Neuronal stem cell (in vitro differentiated cells): ENCODE measurements at regions not wholly inside any gene's neighbourhood (a gene's known extent, or its start where the extent isn't known, plus 50 kb on each side); places are given as distances from the start of the nearest gene placed in this dataset.
"Not testable (repeated sequence)": the region's sequence is repeated elsewhere in the genome, so short reads cannot be mapped to it uniquely, and the experiment has no call there.

Source experiments
- DNase-seq: peaks from one replicate; pipeline ENCODE4 v3.0.0-alpha.2; 2013; ENCODE audit warnings: low spot score
- H2AFZ ChIP-seq: one replicate; pipeline ENCODE4 v1.6.1; 2013; ENCODE audit warnings: mild to moderate bottlenecking, low read length, inconsistent platforms
- H2AK5ac ChIP-seq: 2 replicates; pipeline ENCODE4 v1.6.1; 2013; ENCODE audit warnings: low read depth, mild to moderate bottlenecking, inconsistent platforms, low read length, moderate library complexity, mixed read lengths
- H2BK120ac ChIP-seq: 2 replicates; pipeline ENCODE4 v1.6.1; 2013; ENCODE audit warnings: low read depth, mild to moderate bottlenecking, inconsistent platforms, low read length, moderate library complexity, mixed read lengths
- H2BK12ac ChIP-seq: one replicate; pipeline ENCODE4 v1.6.1; 2013; ENCODE audit warnings: low read length, inconsistent platforms
- H2BK15ac ChIP-seq: 2 replicates; pipeline ENCODE4 v1.6.1; 2013; ENCODE audit warnings: mild to moderate bottlenecking, low read length, inconsistent platforms, mixed read lengths
- H2BK5ac ChIP-seq: one replicate; pipeline ENCODE4 v1.6.1; 2013; ENCODE audit warnings: inconsistent platforms, mild to moderate bottlenecking, low read length, moderate library complexity
- H3K14ac ChIP-seq: one replicate; pipeline ENCODE4 v1.6.1; 2013; ENCODE audit warnings: low read length, inconsistent platforms
- H3K18ac ChIP-seq: 2 replicates; pipeline ENCODE4 v1.6.1; 2013; ENCODE audit warnings: low read length, inconsistent platforms
- H3K23ac ChIP-seq: 2 replicates; pipeline ENCODE4 v1.6.1; 2013; ENCODE audit warnings: low read depth, mild to moderate bottlenecking, mixed read lengths, low read length, inconsistent platforms; ENCODE audit not compliant: poor library complexity
- H3K27ac ChIP-seq: replicated peaks from 3 replicates; pipeline ENCODE4 v1.5.1; 2013; ENCODE audit warnings: low read length, inconsistent platforms
- H3K27me3 ChIP-seq, 3 experiments: 2 replicates each; pipeline ENCODE4 v1.6.1; 2013; ENCODE audit warnings: low read length in 3 of 3, mild to moderate bottlenecking in 2 of 3, inconsistent platforms in 1 of 3, low read depth in 1 of 3, mixed read lengths in 1 of 3, moderate library complexity in 1 of 3; ENCODE audit not compliant: control insufficient read depth in 3 of 3, insufficient read depth in 3 of 3
- H3K36me3 ChIP-seq, 2 donors: replicated peaks in 1 of 2; 2 replicates each; pipeline ENCODE4 v1.6.1; 2013; ENCODE audit warnings: low read length in 2 of 2; ENCODE audit not compliant: control insufficient read depth in 2 of 2, insufficient read depth in 2 of 2
- H3K4ac ChIP-seq: 2 replicates; pipeline ENCODE4 v1.6.1; 2013; ENCODE audit warnings: inconsistent platforms, mild to moderate bottlenecking, low read length, moderate library complexity
- H3K4me1 ChIP-seq, 2 donors: 1 replicate in 1 of 2; 2 replicates in 1 of 2; pipeline ENCODE4 v1.6.1; 2013; ENCODE audit warnings: low read length in 2 of 2, low read depth in 1 of 2; ENCODE audit not compliant: control insufficient read depth in 2 of 2, insufficient read depth in 1 of 2
- H3K4me2 ChIP-seq: one replicate; pipeline ENCODE4 v1.6.1; 2013; ENCODE audit warnings: mild to moderate bottlenecking, low read length, inconsistent platforms; ENCODE audit not compliant: insufficient read depth, poor library complexity, severe bottlenecking
- H3K4me3 ChIP-seq, 2 donors: 2 replicates each; pipeline ENCODE4 v1.5.1; 2013; ENCODE audit warnings: low read length in 2 of 2, mild to moderate bottlenecking in 2 of 2, inconsistent platforms in 1 of 2, moderate library complexity in 1 of 2
- H3K79me1 ChIP-seq: one replicate; pipeline ENCODE4 v1.6.1; 2013; ENCODE audit warnings: low read depth, mild to moderate bottlenecking, inconsistent platforms, low read length, moderate library complexity
- H3K9ac ChIP-seq: one replicate; pipeline ENCODE4 v1.6.1; 2013; ENCODE audit warnings: mild to moderate bottlenecking, low read depth, low read length, inconsistent platforms; ENCODE audit not compliant: poor library complexity
- H3K9me3 ChIP-seq, 2 donors: replicated peaks in 1 of 2; 2 replicates each; pipeline versions ENCODE3 to v1.6.1; 2013; ENCODE audit warnings: low read length in 2 of 2, mild to moderate bottlenecking in 2 of 2, inconsistent platforms in 1 of 2, low read depth in 1 of 2, mixed read lengths in 1 of 2, moderate library complexity in 1 of 2; ENCODE audit not compliant: control insufficient read depth in 2 of 2, insufficient read depth in 1 of 2
- H4K8ac ChIP-seq: one replicate; pipeline ENCODE4 v1.6.1; 2013; ENCODE audit warnings: low read depth, mild to moderate bottlenecking, inconsistent platforms, low read length, moderate library complexity
- H4K91ac ChIP-seq: one replicate; pipeline ENCODE4 v1.6.1; 2013; ENCODE audit warnings: low read length, low read depth, mild to moderate bottlenecking, inconsistent platforms; ENCODE audit not compliant: poor library complexity
- WGBS, 2 donors: extraction: QIAGEN DNeasy Blood & Tissue Kit; methylation state at CpG; one replicate each; pipeline ENCODE4 v1.1.7; 2013; ENCODE audit warnings: missing lambda C conversion rate in 2 of 2, mixed read lengths in 1 of 2; ENCODE audit not compliant: insufficient read length in 2 of 2, insufficient replicate concordance in 1 of 2; ENCODE audit errors: extremely low coverage in 2 of 2; 5-methylcytosine and 5-hydroxymethylcytosine counted together

GRCh38 chr5:97575322-97575721 is 392.3 kb upstream of the RIOK2 start:
- Histone ChIP-seq H2BK5ac (no peak overlapping the region), H3K18ac (no peak overlapping the region), H3K79me1 (no peaks in the 10 kb centered on the region), H4K8ac (no peak overlapping the region), H3K27ac (no peak overlapping the region), H3K14ac (no peak overlapping the region), H2BK12ac (no peak overlapping the region), H4K91ac (no peak overlapping the region), H3K36me3 (peaks cover 0 to 2% of the 10 kb centered on the region in 2 donors), H2AK5ac (no peak overlapping the region), H3K4ac (no peak overlapping the region), H2AFZ (no peak overlapping the region), H3K27me3 (no peaks in the 10 kb centered on the region), H3K9ac (no peak overlapping the region), H3K4me1 (peaks cover 0 to 7% of the 10 kb centered on the region in 2 donors), H3K4me2 (no peak overlapping the region), H3K4me3 (no peak overlapping the region), H3K9me3 (peaks cover 6 to 8% of the 10 kb centered on the region in 2 donors), H2BK15ac (no peak overlapping the region), H3K23ac (no peak overlapping the region), H2BK120ac (no peak overlapping the region)
- WGBS, 2 donors, result no CpG with 5 or more reads among the region's 1 CpG
- no peak for DNase-seq

- Histone ChIP-seq H3K14ac (no peak overlapping the region), H3K23ac (no peak overlapping the region), H4K91ac (no peak overlapping the region), H4K8ac (no peak overlapping the region), H3K9ac (no peak overlapping the region), H2BK12ac (no peak overlapping the region), H3K36me3 (peaks cover 0 to 2% of the 10 kb centered on the region in 2 donors), H3K27me3 (no peaks in the 10 kb centered on the region), H3K4me1 (peaks cover 0 to 7% of the 10 kb centered on the region in 2 donors), H3K9me3 (peaks cover 0 to 6% of the 10 kb centered on the region in 2 donors), H2BK5ac (no peak overlapping the region), H3K18ac (no peak overlapping the region), H3K4me2 (no peak overlapping the region), H3K27ac (peak overlapping the region; percentile 74), H3K79me1 (no peaks in the 10 kb centered on the region), H2AFZ (no peak overlapping the region), H3K4ac (no peak overlapping the region), H3K4me3 (no peak overlapping the region), H2BK15ac (no peak overlapping the region), H2AK5ac (no peak overlapping the region), H2BK120ac (no peak overlapping the region)
- WGBS, 2 donors, result no CpG with 5 or more reads among the region's 2 CpGs
- DNase-seq, result no peak
Observed at GRCh38 chr5:97576956-97577355, 393.9 kb upstream of the RIOK2 start.

- H2AFZ ChIP-seq, H3K27ac ChIP-seq, DNase-seq, H3K36me3 ChIP-seq, H4K91ac ChIP-seq, H3K4ac ChIP-seq, H2BK120ac ChIP-seq, H3K4me1 ChIP-seq, H2BK5ac ChIP-seq, H3K14ac ChIP-seq, H2BK15ac ChIP-seq, H3K79me1 ChIP-seq, H3K4me3 ChIP-seq, H3K27me3 ChIP-seq, H2BK12ac ChIP-seq, H3K9ac ChIP-seq, H4K8ac ChIP-seq, H2AK5ac ChIP-seq, H3K4me2 ChIP-seq, H3K9me3 ChIP-seq, H3K23ac ChIP-seq: not testable (repeated sequence)
- H3K18ac ChIP-seq, result peak overlapping the region; percentile 48
- no CpG with 5 or more reads among the region's 29 CpGs for WGBS, 2 donors
Observed at GRCh38 chr5:97579977-97580376, 396.9 kb upstream of the RIOK2 start.

GRCh38 chr5:97580746-97581145 is 397.7 kb upstream of the RIOK2 start:
- WGBS, 2 donors, result no CpG with 5 or more reads among the region's 2 CpGs
- no peak overlapping the region for H4K8ac ChIP-seq

More at GRCh38 chr5:97580746-97581145, 397.7 kb upstream of the RIOK2 start:
- Histone ChIP-seq H2AK5ac (no peak overlapping the region), H4K91ac (no peak overlapping the region), H3K27ac (no peak overlapping the region), H2BK120ac (no peak overlapping the region), H3K4me1 (peaks cover 0 to 7% of the 10 kb centered on the region in 2 donors), H3K14ac (no peak overlapping the region), H3K4me2 (no peak overlapping the region), H2BK15ac (no peak overlapping the region), H3K79me1 (no peaks in the 10 kb centered on the region), H3K4me3 (no peak overlapping the region), H3K4ac (no peak overlapping the region), H3K18ac (no peak overlapping the region), H3K23ac (no peak overlapping the region), H2BK5ac (no peak overlapping the region), H3K27me3 (no peaks in the 10 kb centered on the region), H3K9ac (no peak overlapping the region), H3K9me3 (peaks cover 0 to 2% of the 10 kb centered on the region in 2 donors), H2AFZ (no peak overlapping the region), H3K36me3 (peaks cover 0 to 2% of the 10 kb centered on the region in 2 donors), H2BK12ac (no peak overlapping the region)
- DNase-seq, result no peak
